MCF 10A (cell line): ENCODE measurements at regions not wholly inside any gene's neighbourhood (a gene's known extent, or its start where the extent isn't known, plus 50 kb on each side); places are given as distances from the start of the nearest gene placed in this dataset.

ENCODE experiments used
- BruUV-seq: library from RNA; stranded (reverse); fragments of 400-500 nt; replicated peaks from 2 replicates; lab custom pipeline; 2021; lab: Mats Ljungman, UMichigan
- CTCF ChIA-PET: fragments of 300-600 bp; sonication (Branson Sonifier 250); formaldehyde crosslinking; extraction: SDS; loops from one replicate; lab custom pipeline; 2021; ENCODE audit warnings: antibody characterized with exemption, inconsistent platforms; lab: Yijun Ruan, JAX
- POLR2A ChIA-PET: fragments of 300-600, 350-650 bp; sonication (Branson Sonifier 250); formaldehyde crosslinking; extraction: SDS; loops from one replicate; lab custom pipeline; 2020; ENCODE audit warnings: antibody characterized with exemption, inconsistent platforms; lab: Yijun Ruan, JAX
- DNase-seq: peaks from one replicate; pipeline ENCODE4 v3.0.0-alpha.2; 2018; ENCODE audit not compliant: unreplicated experiment
- H3K27ac Mint-ChIP-seq: one replicate; pipeline ENCODE4 v1.8.0; 2022; ENCODE audit warnings: mild to moderate bottlenecking, low read depth, mixed read lengths; ENCODE audit not compliant: unreplicated experiment
- H3K27me3 Mint-ChIP-seq: one replicate; pipeline ENCODE4 v1.8.0; 2022; ENCODE audit warnings: mixed read lengths; ENCODE audit not compliant: insufficient read depth, unreplicated experiment
- H3K36me3 Mint-ChIP-seq: one replicate; pipeline ENCODE4 v1.8.0; 2022; ENCODE audit warnings: mild to moderate bottlenecking, moderate library complexity, mixed read lengths; ENCODE audit not compliant: insufficient read depth, unreplicated experiment
- H3K4me1 Mint-ChIP-seq: one replicate; pipeline ENCODE4 v1.8.0; 2022; ENCODE audit warnings: mixed read lengths; ENCODE audit not compliant: insufficient read depth, unreplicated experiment
- H3K4me3 Mint-ChIP-seq: one replicate; pipeline ENCODE4 v1.8.0; 2022; ENCODE audit warnings: mild to moderate bottlenecking, moderate library complexity, mixed read lengths; ENCODE audit not compliant: unreplicated experiment
- H3K9me3 Mint-ChIP-seq: one replicate; pipeline ENCODE4 v1.8.0; 2022; ENCODE audit warnings: mixed read lengths; ENCODE audit not compliant: unreplicated experiment
- intact Hi-C: fragments of 100-400 bp; cut with micrococcal nuclease; formaldehyde crosslinking; loops from 2 replicates; pipeline ENCODE4 v1.14.1; 2022
- TF ChIP-seq, protein P1 (sequence below): fragments of 200-600 bp; IDR thresholded peaks from one replicate; pipeline ENCODE4 v1.8.0; 2022; ENCODE audit warnings: antibody characterized with exemption, mild to moderate bottlenecking; ENCODE audit not compliant: unreplicated experiment

GRCh38 chr2:16154061-16154460, 213.7 kb downstream of the MYCN start:
- ChIA-PET POLR2A (no interaction called here), CTCF (no interaction called here)
- no peak overlapping the region for H3K27ac Mint-ChIP-seq
- no peaks in the 10 kb centered on the region for H3K27me3 Mint-ChIP-seq
- intact Hi-C loops, result no loop called here
- DNase-seq, result no peak
- peaks cover 6% of the 10 kb centered on the region for H3K36me3 Mint-ChIP-seq
- H3K9me3 Mint-ChIP-seq, result no peaks in the 10 kb centered on the region
- no peak overlapping the region for H3K4me3 Mint-ChIP-seq
- H3K4me1 Mint-ChIP-seq, result no peaks in the 10 kb centered on the region
- no TSS peak for BruUV-seq
- TF ChIP-seq, protein P1, sequence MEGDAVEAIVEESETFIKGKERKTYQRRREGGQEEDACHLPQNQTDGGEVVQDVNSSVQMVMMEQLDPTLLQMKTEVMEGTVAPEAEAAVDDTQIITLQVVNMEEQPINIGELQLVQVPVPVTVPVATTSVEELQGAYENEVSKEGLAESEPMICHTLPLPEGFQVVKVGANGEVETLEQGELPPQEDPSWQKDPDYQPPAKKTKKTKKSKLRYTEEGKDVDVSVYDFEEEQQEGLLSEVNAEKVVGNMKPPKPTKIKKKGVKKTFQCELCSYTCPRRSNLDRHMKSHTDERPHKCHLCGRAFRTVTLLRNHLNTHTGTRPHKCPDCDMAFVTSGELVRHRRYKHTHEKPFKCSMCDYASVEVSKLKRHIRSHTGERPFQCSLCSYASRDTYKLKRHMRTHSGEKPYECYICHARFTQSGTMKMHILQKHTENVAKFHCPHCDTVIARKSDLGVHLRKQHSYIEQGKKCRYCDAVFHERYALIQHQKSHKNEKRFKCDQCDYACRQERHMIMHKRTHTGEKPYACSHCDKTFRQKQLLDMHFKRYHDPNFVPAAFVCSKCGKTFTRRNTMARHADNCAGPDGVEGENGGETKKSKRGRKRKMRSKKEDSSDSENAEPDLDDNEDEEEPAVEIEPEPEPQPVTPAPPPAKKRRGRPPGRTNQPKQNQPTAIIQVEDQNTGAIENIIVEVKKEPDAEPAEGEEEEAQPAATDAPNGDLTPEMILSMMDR, result no peak

DNA sequence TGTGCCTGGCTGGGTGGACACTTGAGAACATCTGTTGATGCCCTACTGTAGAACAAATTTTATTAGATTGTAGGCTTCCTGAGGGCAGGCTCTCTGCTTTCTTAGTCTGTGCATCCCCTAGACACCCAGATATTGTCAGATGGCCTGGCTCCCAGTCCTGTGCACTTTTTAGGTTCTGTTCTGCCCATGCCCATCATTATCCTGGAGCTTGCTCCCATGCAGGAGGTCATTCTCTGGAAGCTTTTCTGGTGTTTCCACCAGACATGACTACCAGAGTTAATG, 213.3 kb downstream of the MYCN start:
- TF ChIP-seq, protein P1, result no peak
- H3K9me3 Mint-ChIP-seq, result no peaks in the 10 kb centered on the region
- no peak overlapping the region for H3K4me3 Mint-ChIP-seq
- no peak for DNase-seq
- BruUV-seq, result no TSS peak
- H3K4me1 Mint-ChIP-seq, result no peaks in the 10 kb centered on the region
- H3K36me3 Mint-ChIP-seq, result peaks cover 6% of the 10 kb centered on the region
- no peaks in the 10 kb centered on the region for H3K27me3 Mint-ChIP-seq
- POLR2A ChIA-PET, result interaction anchor here (0.5 kb wide), 1 partner anchor 26 kb away, joined by 4 read pairs; no protein-coding TSS in a partner anchor
- intact Hi-C loops, result no loop called here
- CTCF ChIA-PET, result interaction anchor here (1.2 kb wide), 1 partner anchor 364 kb away, joined by 4 read pairs; no protein-coding TSS in a partner anchor
- H3K27ac Mint-ChIP-seq, result no peak overlapping the region

DNA sequence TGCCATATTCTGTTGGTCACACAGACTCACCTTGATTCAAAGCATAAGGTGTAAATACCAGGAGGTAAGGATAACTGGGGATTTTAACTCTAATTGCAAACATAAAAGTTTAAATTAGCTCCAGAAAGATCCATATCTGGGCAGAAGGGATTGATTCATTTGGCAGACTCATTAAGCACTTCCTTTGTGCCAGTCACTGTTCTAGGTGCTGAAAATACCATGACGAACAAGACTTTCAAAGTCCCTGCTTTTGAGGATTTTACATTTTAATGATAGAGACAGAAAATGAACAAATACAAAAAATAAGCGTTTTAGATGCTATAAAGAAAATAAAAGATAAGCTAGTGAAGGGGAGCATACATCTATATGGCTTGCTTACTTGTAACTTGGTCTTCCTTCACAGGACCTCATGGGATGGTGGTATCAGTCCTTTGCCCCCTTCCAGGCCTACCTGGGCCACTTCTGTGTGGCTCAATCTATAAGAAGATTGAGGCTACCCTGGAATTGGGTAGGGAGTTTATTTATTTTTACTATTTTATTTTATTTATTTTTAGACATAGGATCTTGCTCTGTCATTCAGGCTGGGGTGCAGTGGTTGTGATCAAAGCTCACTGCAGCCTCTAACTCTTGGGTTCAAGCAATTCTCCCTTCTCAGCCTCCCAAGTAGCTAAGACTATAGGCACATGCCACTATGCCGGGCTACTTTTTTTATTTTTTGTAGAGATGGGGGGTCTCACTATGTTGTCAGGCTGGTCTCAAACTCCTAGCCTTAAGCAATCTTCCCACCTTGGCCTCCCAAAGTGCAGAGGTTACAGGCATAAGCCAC, 212.8 kb downstream of the MYCN start:
- no peak overlapping the region for H3K4me3 Mint-ChIP-seq
- POLR2A ChIA-PET, result interaction anchor here (0.5 kb wide), 1 partner anchor 26 kb away, joined by 4 read pairs; no protein-coding TSS in a partner anchor
- H3K27ac Mint-ChIP-seq, result no peak overlapping the region
- no peaks in the 10 kb centered on the region for H3K9me3 Mint-ChIP-seq
- intact Hi-C loops, result no loop called here
- BruUV-seq, result no TSS peak
- H3K4me1 Mint-ChIP-seq, result no peaks in the 10 kb centered on the region
- CTCF ChIA-PET, result interaction anchor here (0.6 to 1.2 kb wide), 2 partner anchors 267 to 364 kb away, joined by 4 to 5 read pairs; no protein-coding TSS in a partner anchor
- DNase-seq, result no peak
- TF ChIP-seq, protein P1, result no peak
- H3K36me3 Mint-ChIP-seq, result peaks cover 6% of the 10 kb centered on the region
- H3K27me3 Mint-ChIP-seq, result no peaks in the 10 kb centered on the region

DNA sequence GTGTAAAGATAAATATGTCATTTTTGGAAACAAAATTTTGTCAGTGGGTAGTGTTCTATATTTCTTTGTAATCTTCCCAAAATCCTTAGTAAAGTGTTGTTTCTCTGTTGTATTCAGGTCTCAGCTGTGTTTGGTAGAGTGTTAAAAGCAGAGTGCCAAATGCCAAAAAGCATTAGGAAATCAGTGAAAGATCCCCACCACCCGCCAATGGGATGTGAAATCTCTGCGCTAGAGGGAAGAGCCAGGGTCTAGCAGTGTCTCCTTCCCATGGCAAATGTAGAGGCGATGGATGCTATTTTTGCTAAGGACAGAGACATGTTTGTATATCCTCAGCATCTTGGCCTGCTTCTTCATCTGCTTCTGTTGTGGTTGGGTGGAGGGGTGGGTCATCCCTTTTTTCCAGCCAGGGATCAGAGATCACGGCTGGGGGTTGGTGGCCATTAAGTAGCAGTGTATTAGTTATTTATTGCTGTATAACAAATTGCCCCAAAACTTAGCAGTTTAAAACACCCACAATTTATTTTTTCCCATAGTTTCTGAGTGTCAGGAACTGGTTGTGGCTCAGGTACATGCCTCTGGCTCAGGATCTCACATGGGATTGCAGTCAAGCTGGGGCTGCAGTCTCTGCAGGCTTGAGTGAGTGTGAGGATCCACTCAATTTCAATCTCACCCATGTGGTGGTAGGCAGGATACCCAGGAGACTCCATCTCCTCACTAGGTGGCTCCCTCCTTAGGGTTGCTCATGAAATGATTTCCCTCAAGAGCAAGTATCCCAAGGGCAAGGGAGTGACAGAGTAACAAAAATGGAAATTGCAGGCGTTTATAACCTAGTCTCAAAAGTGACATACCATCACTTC, 211.9 kb downstream of the MYCN start:
- no TSS peak for BruUV-seq
- intact Hi-C loops, result no loop called here
- CTCF ChIA-PET, result interaction anchor here (1.2 kb wide), 1 partner anchor 365 kb away, joined by 4 read pairs; no protein-coding TSS in a partner anchor

More for the DNA sequence above, 211.9 kb downstream of the MYCN start:
- TF ChIP-seq, protein P1, result no peak
- Mint-ChIP-seq H3K9me3 (no peaks in the 10 kb centered on the region), H3K27me3 (no peaks in the 10 kb centered on the region), H3K36me3 (peaks cover 6% of the 10 kb centered on the region), H3K4me1 (no peaks in the 10 kb centered on the region), H3K27ac (no peak overlapping the region), H3K4me3 (no peak overlapping the region)
- no peak for DNase-seq
- POLR2A ChIA-PET, result no interaction called here
